HEK293 (cell line): ENCODE measurements at regions not wholly inside any gene's neighbourhood (a gene's known extent, or its start where the extent isn't known, plus 50 kb on each side); places are given as distances from the start of the nearest gene placed in this dataset.

Experiments
- CTCF ChIA-PET: fragments of 350-600 bp; formaldehyde crosslinking; extraction: SDS; loops from one replicate; lab custom pipeline; 2021; ENCODE audit warnings: antibody characterized with exemption; lab: Yijun Ruan, JAX
- POLR2A ChIA-PET: fragments of 300-600 bp; formaldehyde crosslinking; extraction: SDS; loops from one replicate; lab custom pipeline; 2020; ENCODE audit warnings: antibody characterized with exemption, inconsistent platforms; lab: Yijun Ruan, JAX
- H3K27ac ChIP-seq: fragments of 200-500 bp; sonication (Bioruptor generic); 2 replicates; pipeline ENCODE4 v1.5.1; 2014; ENCODE audit warnings: low read depth, low read length, control low read depth, inconsistent platforms; ENCODE audit errors: extremely low read depth
- H3K36me3 ChIP-seq, 2 experiments: fragments of 200-500 bp in 1 of 2; sonication (Bioruptor generic) in 1 of 2; 1 replicate in 1 of 2; 2 replicates in 1 of 2; pipeline ENCODE4 v1.5.1; 2014 to 2017; ENCODE audit warnings: inconsistent platforms in 2 of 2, low read length in 2 of 2; ENCODE audit not compliant: control insufficient read depth in 2 of 2, insufficient read depth in 1 of 2
- H3K4me1 ChIP-seq: fragments of 200-500 bp; sonication (Bioruptor generic); 2 replicates; pipeline ENCODE4 v1.5.1; 2014; ENCODE audit warnings: mild to moderate bottlenecking, low read length, inconsistent platforms; ENCODE audit not compliant: control insufficient read depth, insufficient read depth
- H3K4me3 ChIP-seq: 2 replicates; pipeline ENCODE4 v1.5.1; 2011; ENCODE audit warnings: low read depth, mild to moderate bottlenecking, control low read depth, low read length, moderate library complexity
- H3K9me3 ChIP-seq: fragments of 200-500 bp; sonication (Bioruptor generic); 2 replicates; pipeline ENCODE4 v1.5.1; 2014; ENCODE audit warnings: low read depth, low read length, inconsistent platforms; ENCODE audit not compliant: control insufficient read depth, insufficient read depth
- EGR2 ChIP-seq: fragments of 450-650 bp; formaldehyde crosslinking; IDR thresholded peaks from 2 replicates; pipeline ENCODE4 v1.5.1; 2016; ENCODE audit warnings: low read depth, missing biosample characterization, missing genetic modification characterization
- HOXD13 ChIP-seq: sonication (generic); formaldehyde crosslinking; IDR thresholded peaks from 2 replicates; pipeline ENCODE4 v1.8.0; 2022; ENCODE audit warnings: missing genetic modification reagents, borderline replicate concordance
- PRDM6 ChIP-seq: fragments of 450-650 bp; formaldehyde crosslinking; IDR thresholded peaks from 2 replicates; pipeline ENCODE4 v1.5.1; 2017; ENCODE audit warnings: missing biosample characterization, missing genetic modification characterization
- SP2 ChIP-seq: fragments of 450-650 bp; formaldehyde crosslinking; IDR thresholded peaks from 2 replicates; pipeline ENCODE4 v1.5.1; 2016; ENCODE audit warnings: missing biosample characterization, missing genetic modification characterization
- SP7 ChIP-seq: fragments of 450-650 bp; formaldehyde crosslinking; IDR thresholded peaks from 2 replicates; pipeline ENCODE4 v1.5.1; 2016; ENCODE audit warnings: missing biosample characterization, missing genetic modification characterization
- WT1 ChIP-seq: fragments of 450-650 bp; formaldehyde crosslinking; IDR thresholded peaks from 2 replicates; pipeline ENCODE4 v1.5.1; 2016; ENCODE audit warnings: missing biosample characterization, missing genetic modification characterization
- ZBTB26 ChIP-seq: fragments of 450-650 bp; formaldehyde crosslinking; optimal IDR thresholded peaks from 2 replicates; pipeline ENCODE3; 2016; ENCODE audit warnings: missing biosample characterization, mild to moderate bottlenecking, missing genetic modification characterization
- ZBTB6 ChIP-seq: fragments of 450-650 bp; formaldehyde crosslinking; IDR thresholded peaks from 2 replicates; pipeline ENCODE4 v1.5.1; 2017; ENCODE audit warnings: missing biosample characterization, missing genetic modification characterization
- ZNF112 ChIP-seq: fragments of 450-650 bp; formaldehyde crosslinking; IDR thresholded peaks from 2 replicates; pipeline ENCODE4 v1.5.0; 2017; ENCODE audit warnings: missing biosample characterization, missing genetic modification characterization
- ZNF140 ChIP-seq: fragments of 450-650 bp; formaldehyde crosslinking; IDR thresholded peaks from 2 replicates; pipeline ENCODE4 v1.5.1; 2016; ENCODE audit warnings: missing biosample characterization, missing genetic modification characterization
- ZNF146 ChIP-seq: fragments of 450-650 bp; formaldehyde crosslinking; IDR thresholded peaks from 2 replicates; pipeline ENCODE4 v1.5.1; 2016; ENCODE audit warnings: missing biosample characterization, missing genetic modification characterization
- ZNF16 ChIP-seq: fragments of 450-650 bp; formaldehyde crosslinking; IDR thresholded peaks from 2 replicates; pipeline ENCODE4 v1.5.1; 2016; ENCODE audit warnings: low read depth, missing biosample characterization, missing genetic modification characterization
- ZNF2 ChIP-seq: fragments of 450-650 bp; formaldehyde crosslinking; IDR thresholded peaks from 2 replicates; pipeline ENCODE4 v1.5.1; 2016; ENCODE audit warnings: missing biosample characterization, missing genetic modification characterization
- ZNF266 ChIP-seq: fragments of 450-650 bp; formaldehyde crosslinking; IDR thresholded peaks from 2 replicates; pipeline ENCODE4 v1.5.1; 2016; ENCODE audit warnings: missing biosample characterization, missing genetic modification characterization, low read depth
- ZNF366 ChIP-seq: fragments of 450-650 bp; formaldehyde crosslinking; conservative IDR thresholded peaks from 2 replicates; pipeline ENCODE4 v1.5.1; 2016; ENCODE audit warnings: missing biosample characterization, missing genetic modification characterization
- ZNF394 ChIP-seq: fragments of 450-650 bp; formaldehyde crosslinking; IDR thresholded peaks from 2 replicates; pipeline ENCODE4 v1.5.1; 2016; ENCODE audit warnings: missing biosample characterization, missing genetic modification characterization, mild to moderate bottlenecking, moderate library complexity, borderline replicate concordance
- ZNF571 ChIP-seq: fragments of 450-650 bp; formaldehyde crosslinking; IDR thresholded peaks from 2 replicates; pipeline ENCODE4 v1.5.0; 2017; ENCODE audit warnings: missing biosample characterization, missing genetic modification characterization
- ZNF624 ChIP-seq: fragments of 450-650 bp; formaldehyde crosslinking; IDR thresholded peaks from 2 replicates; pipeline ENCODE4 v1.5.1; 2017; ENCODE audit warnings: missing biosample characterization, missing genetic modification characterization
- ZNF626 ChIP-seq: fragments of 450-650 bp; sonication (Bioruptor Pico); formaldehyde crosslinking; IDR thresholded peaks from 2 replicates; pipeline ENCODE4 v1.5.1; 2018; ENCODE audit warnings: missing biosample characterization, missing genetic modification characterization, inconsistent platforms
- ZNF776 ChIP-seq: fragments of 450-650 bp; formaldehyde crosslinking; IDR thresholded peaks from 2 replicates; pipeline ENCODE4 v1.5.0; 2017; ENCODE audit warnings: missing biosample characterization, missing genetic modification characterization, borderline replicate concordance
- ZXDB ChIP-seq: fragments of 450-650 bp; formaldehyde crosslinking; IDR thresholded peaks from 2 replicates; pipeline ENCODE4 v1.5.1; 2016; ENCODE audit warnings: missing biosample characterization, missing genetic modification characterization
- TF ChIP-seq, protein P1 (sequence below): fragments of 450-650 bp; formaldehyde crosslinking; IDR thresholded peaks from 2 replicates; pipeline ENCODE4; 2016; ENCODE audit warnings: missing biosample characterization, missing genetic modification characterization

DNA sequence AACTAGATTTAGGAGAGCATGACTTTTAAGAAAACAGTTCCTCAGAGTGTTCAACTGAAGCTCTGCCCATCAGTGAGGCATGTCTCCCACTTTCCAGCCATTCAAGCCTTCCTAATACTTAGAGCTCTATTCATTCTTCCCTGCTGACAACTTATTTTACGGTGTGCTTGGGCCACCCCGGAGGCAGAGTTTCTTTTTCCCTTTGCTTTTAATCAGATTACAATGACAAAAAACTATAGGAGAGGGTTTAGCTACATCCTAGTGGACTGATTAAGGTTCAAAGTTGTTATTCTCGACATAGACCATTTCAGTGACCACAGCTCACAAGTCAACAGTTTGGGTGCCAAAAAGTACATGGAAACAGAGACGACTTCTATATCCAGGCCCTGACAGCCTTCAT lies 167.8 kb upstream of the TRIB2 start:
- TF ChIP-seq ZBTB6 (tag by site-specific recombination) (no peak), ZNF2 (tag by site-specific recombination) (no peak), ZNF776 (no peak)
- CTCF ChIA-PET: interaction anchor here (0.6 to 1.6 kb wide), 8 partner anchors 8 to 572 kb away, joined by 3 to 6 read pairs (median 3); no protein-coding TSS in a partner anchor
- Histone ChIP-seq H3K27ac (no peak overlapping the region), H3K4me1 (no peaks in the 10 kb centered on the region), H3K9me3 (no peaks in the 10 kb centered on the region), H3K4me3 (no peak overlapping the region), H3K36me3 (no peaks in the 10 kb centered on the region)
- POLR2A ChIA-PET: no interaction called here

GRCh38 chr2:12549641-12550040 lies 167.1 kb upstream of the TRIB2 start:
- no peaks in the 10 kb centered on the region for H3K9me3 ChIP-seq
- ChIA-PET CTCF (interaction anchor here (0.6 to 1.4 kb wide), 6 partner anchors 11 to 720 kb away, joined by 3 to 5 read pairs (median 4); no protein-coding TSS in a partner anchor), POLR2A (no interaction called here)
- peaks cover 2% of the 10 kb centered on the region for H3K4me1 ChIP-seq
- no peak overlapping the region for H3K27ac ChIP-seq
- H3K36me3 ChIP-seq: no peaks in the 10 kb centered on the region
- H3K4me3 ChIP-seq: no peak overlapping the region
- TF ChIP-seq EGR2 (tag by site-specific recombination): no peak
- TF ChIP-seq ZNF626 (tag by site-specific recombination): no peak
- TF ChIP-seq ZNF394 (tag by site-specific recombination): no peak
- TF ChIP-seq ZNF571 (tag by site-specific recombination): no peak
- no peak for TF ChIP-seq HOXD13 (CRISPR knock-in tag)
- no peak for TF ChIP-seq ZNF366 (tag by site-specific recombination)
- no peak for TF ChIP-seq ZNF266 (tag by site-specific recombination)

DNA sequence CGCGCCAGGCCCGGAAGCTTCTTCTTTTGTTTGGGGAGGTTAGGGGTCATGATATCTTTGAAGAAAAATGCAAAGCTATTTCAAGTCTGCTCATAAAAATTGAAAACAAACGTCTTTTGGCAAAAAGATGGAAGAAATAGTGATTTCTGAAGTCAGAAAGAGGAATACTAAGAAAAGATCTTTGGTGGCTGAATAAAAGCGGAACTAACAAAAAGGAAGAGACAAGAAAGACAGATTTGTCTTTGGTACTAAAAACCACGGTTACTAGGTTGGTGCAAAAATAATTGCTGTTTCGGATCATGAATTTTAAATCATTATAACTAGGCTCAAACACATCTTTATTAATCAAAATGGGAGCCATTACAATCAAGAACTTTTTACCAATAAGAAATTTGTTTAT lies 164.6 kb upstream of the TRIB2 start:
- Histone ChIP-seq H3K9me3 (no peaks in the 10 kb centered on the region), H3K4me1 (peaks cover 12% of the 10 kb centered on the region), H3K36me3 (no peaks in the 10 kb centered on the region), H3K4me3 (no peak overlapping the region), H3K27ac (no peak overlapping the region)
- POLR2A ChIA-PET: no interaction called here
- TF ChIP-seq ZNF624 (tag by site-specific recombination) (no peak), ZBTB26 (no peak), WT1 (tag by site-specific recombination) (no peak), ZNF112 (tag by site-specific recombination) (no peak), ZNF140 (tag by site-specific recombination) (no peak), ZNF16 (tag by site-specific recombination) (no peak), ZXDB (tag by site-specific recombination) (no peak), EGR2 (tag by site-specific recombination) (no peak), ZNF366 (tag by site-specific recombination) (no peak), PRDM6 (tag by site-specific recombination) (no peak), ZNF146 (tag by site-specific recombination) (no peak), SP2 (tag by site-specific recombination) (no peak), SP7 (tag by site-specific recombination) (no peak)
- TF ChIP-seq, protein P1, sequence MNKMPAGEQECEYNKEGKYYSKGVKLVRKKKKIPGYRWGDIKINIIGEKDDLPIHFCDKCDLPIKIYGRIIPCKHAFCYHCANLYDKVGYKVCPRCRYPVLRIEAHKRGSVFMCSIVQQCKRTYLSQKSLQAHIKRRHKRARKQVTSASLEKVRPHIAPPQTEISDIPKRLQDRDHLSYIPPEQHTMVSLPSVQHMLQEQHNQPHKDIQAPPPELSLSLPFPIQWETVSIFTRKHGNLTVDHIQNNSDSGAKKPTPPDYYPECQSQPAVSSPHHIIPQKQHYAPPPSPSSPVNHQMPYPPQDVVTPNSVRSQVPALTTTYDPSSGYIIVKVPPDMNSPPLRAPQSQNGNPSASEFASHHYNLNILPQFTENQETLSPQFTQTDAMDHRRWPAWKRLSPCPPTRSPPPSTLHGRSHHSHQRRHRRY (tag by site-specific recombination): no peak
- CTCF ChIA-PET: interaction anchor here (0.8 kb wide), 1 partner anchor 372 kb away, joined by 3 read pairs; no protein-coding TSS in a partner anchor
